Stomach (tissue), 8 donors: ENCODE measurements at regions not wholly inside any gene's neighbourhood (a gene's known extent, or its start where the extent isn't known, plus 50 kb on each side); places are given as distances from the start of the nearest gene placed in this dataset.

Source experiments
- DNase-seq, 2 donors: peaks; one replicate each; pipeline versions ENCODE4 v3.0.0 to v3.0.0-alpha.2; 2013 to 2019
- H3K27ac ChIP-seq, 5 donors: fragments of 200-600 bp in 4 of 5; sonication (generic) in 4 of 5; one replicate each; pipeline ENCODE4 v1.5.1; 2013 to 2019; ENCODE audit warnings: mild to moderate bottlenecking in 1 of 5, moderate library complexity in 1 of 5
- H3K27me3 ChIP-seq, 3 donors: fragments of 200-600 bp; sonication (generic); one replicate each; pipeline ENCODE4 v1.5.1; 2017 to 2019; ENCODE audit warnings: mixed run types in 1 of 3
- H3K36me3 ChIP-seq, 4 donors: fragments of 200-600 bp; sonication (generic); 1 replicate in 3 of 4; 2 replicates in 1 of 4; pipeline ENCODE4 v1.5.1; 2016 to 2019
- H3K4me1 ChIP-seq, 4 donors: fragments of 200-600 bp; sonication (generic); one replicate each; pipeline ENCODE4 v1.5.1; 2016 to 2019
- H3K4me3 ChIP-seq, 4 donors: fragments of 200-600 bp; sonication (generic) in 3 of 4; one replicate each; pipeline ENCODE4 v1.5.1; 2016 to 2019; ENCODE audit warnings: mild to moderate bottlenecking in 1 of 4
- H3K9me3 ChIP-seq, 4 donors: fragments of 200-600 bp; sonication (generic); one replicate each; pipeline ENCODE4 v1.5.1; 2016 to 2019
- EP300 ChIP-seq: sonication (generic); formaldehyde crosslinking; IDR thresholded peaks from one replicate; pipeline ENCODE4 v1.6.1; 2017; ENCODE audit warnings: antibody characterized with exemption
- POLR2A ChIP-seq, 4 donors: fragments of 450-650 bp; IDR thresholded peaks; one replicate each; pipeline ENCODE4 v1.6.1; 2016; ENCODE audit warnings: antibody characterized with exemption in 4 of 4, control low read depth in 2 of 4, mild to moderate bottlenecking in 1 of 4, moderate library complexity in 1 of 4
- POLR2AphosphoS5 ChIP-seq, 3 donors: sonication (generic); formaldehyde crosslinking; IDR thresholded peaks; one replicate each; pipeline ENCODE4 v1.6.1; 2016; ENCODE audit warnings: antibody characterized with exemption in 3 of 3
- whole genome bisulfite sequencing, 5 donors: extraction: QIAGEN DNeasy Blood & Tissue Kit in 3 of 5; methylation state at CpG; one replicate each; pipeline versions ENCODE4 v1.1.5 to v1.1.7; 2013 to 2018; 5-methylcytosine and 5-hydroxymethylcytosine counted together
- intact Hi-C: fragments of 100-400 bp; cut with DNase I; formaldehyde crosslinking; loops from one replicate; pipeline ENCODE4 v1.15.1; 2023; ENCODE audit warnings: low total_unique reads
- TF ChIP-seq, protein P1 (sequence below), 7 experiments: fragments of 450-650 bp in 4 of 7; fragments of 200-600 bp in 3 of 7; sonication (generic) in 3 of 7; IDR thresholded peaks; one replicate each; pipeline ENCODE4 v1.5.1; 2016 to 2019; ENCODE audit warnings: antibody characterized with exemption in 7 of 7, control low read depth in 2 of 7, mild to moderate bottlenecking in 1 of 7
- donor health status: healthy with polysubstance abuse.
- donor health status: Bipolar disorder and iron deficiency.
- donor health status: healthy.

DNA sequence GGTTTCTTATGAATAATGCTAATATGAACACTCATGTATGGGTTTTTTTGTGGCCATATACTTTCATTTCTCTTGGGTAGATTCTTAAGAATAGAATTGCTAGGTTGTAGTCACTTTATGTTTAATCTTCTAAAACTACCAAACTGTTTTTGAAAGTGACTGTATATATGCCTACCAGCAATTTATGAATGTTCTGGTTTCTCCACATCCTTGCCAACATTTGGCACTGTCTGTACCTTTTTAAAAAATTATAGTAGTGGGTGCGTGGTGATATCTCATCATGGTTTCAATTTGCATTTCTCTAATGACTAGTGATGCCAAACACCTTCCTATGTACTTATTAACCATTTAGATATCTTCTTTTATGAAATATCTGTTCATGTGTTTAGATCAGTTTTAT lies 110.6 kb upstream of the RIOK3 start:
- DNase-seq = no peak
- Histone ChIP-seq H3K4me3 (no peak overlapping the region), H3K27me3 (no peaks in the 10 kb centered on the region), H3K36me3 (no peaks in the 10 kb centered on the region), H3K27ac (no peak overlapping the region), H3K9me3 (no peaks in the 10 kb centered on the region), H3K4me1 (no peaks in the 10 kb centered on the region)
- TF ChIP-seq POLR2A (IDR thresholded peaks at IDR 0.05) (no peak), EP300 (no peak), POLR2AphosphoS5 (IDR thresholded peaks at IDR 0.05) (no peak)
- TF ChIP-seq, protein P1, sequence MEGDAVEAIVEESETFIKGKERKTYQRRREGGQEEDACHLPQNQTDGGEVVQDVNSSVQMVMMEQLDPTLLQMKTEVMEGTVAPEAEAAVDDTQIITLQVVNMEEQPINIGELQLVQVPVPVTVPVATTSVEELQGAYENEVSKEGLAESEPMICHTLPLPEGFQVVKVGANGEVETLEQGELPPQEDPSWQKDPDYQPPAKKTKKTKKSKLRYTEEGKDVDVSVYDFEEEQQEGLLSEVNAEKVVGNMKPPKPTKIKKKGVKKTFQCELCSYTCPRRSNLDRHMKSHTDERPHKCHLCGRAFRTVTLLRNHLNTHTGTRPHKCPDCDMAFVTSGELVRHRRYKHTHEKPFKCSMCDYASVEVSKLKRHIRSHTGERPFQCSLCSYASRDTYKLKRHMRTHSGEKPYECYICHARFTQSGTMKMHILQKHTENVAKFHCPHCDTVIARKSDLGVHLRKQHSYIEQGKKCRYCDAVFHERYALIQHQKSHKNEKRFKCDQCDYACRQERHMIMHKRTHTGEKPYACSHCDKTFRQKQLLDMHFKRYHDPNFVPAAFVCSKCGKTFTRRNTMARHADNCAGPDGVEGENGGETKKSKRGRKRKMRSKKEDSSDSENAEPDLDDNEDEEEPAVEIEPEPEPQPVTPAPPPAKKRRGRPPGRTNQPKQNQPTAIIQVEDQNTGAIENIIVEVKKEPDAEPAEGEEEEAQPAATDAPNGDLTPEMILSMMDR (IDR thresholded peaks at IDR 0.05) = no peak
- 35 to 69% (median 44%) methylated on average over 1 of the region's 1 CpG for WGBS, 5 donors
- intact Hi-C loops = no loop called here

DNA sequence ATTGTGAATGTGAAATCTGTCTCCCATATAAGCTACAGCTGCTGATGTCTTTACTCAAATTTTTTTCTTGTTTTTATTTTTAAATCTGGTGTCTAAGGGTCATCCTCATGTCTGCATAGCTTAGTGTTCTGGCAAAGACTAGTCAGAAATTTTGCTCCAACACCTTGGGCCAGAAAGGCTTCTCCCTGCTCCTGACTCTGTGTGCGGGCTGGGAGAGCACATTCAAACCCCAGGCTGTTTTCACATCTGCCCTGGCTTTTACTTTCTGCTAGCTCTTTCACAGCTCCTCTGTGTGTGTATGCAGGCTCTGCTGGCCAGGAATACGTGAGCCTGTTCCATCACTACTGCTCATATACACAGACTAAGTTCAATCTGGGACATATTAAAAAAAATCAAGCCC lies 102.9 kb upstream of the RIOK3 start:
- TF ChIP-seq POLR2AphosphoS5 (IDR thresholded peaks at IDR 0.05) (no peak), POLR2A (IDR thresholded peaks at IDR 0.05) (no peak)
- intact Hi-C loops = no loop called here
- Histone ChIP-seq H3K9me3 (no peaks in the 10 kb centered on the region), H3K4me1 (peaks cover 0 to 4% (median 0%) of the 10 kb centered on the region in 4 donors), H3K36me3 (no peaks in the 10 kb centered on the region), H3K27me3 (no peaks in the 10 kb centered on the region), H3K27ac (no peak overlapping the region), H3K4me3 (no peak overlapping the region)
- DNase-seq = peak in 1 of 2 donors; percentile 16
- 80 to 95% (median 82%) methylated on average over 2 of the region's 2 CpGs for WGBS, 5 donors

DNA sequence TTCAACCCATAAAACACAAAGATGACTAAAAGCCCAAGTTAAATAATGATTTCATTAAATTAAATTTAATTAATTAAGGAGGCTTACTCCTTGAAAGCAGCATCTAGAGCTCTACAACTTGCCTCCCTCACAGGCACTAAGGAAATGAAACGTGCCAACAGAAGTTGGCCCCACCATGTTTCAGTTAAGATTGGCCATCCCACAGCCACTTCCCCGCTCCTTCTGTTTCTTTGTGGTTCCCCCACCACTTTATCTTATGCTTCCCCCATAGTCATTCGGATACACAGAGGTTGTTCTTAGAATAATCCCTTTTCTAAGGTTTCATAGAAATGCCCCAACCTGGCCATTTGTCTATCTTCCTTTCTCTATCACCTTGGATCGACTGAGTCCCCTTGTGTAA lies 101.6 kb upstream of the RIOK3 start:
- TF ChIP-seq EP300 (no peak), POLR2A (IDR thresholded peaks at IDR 0.05) (no peak), POLR2AphosphoS5 (IDR thresholded peaks at IDR 0.05) (no peak)
- TF ChIP-seq, protein P1 (IDR thresholded peaks at IDR 0.05) = no peak
- intact Hi-C loops = no loop called here

DNA sequence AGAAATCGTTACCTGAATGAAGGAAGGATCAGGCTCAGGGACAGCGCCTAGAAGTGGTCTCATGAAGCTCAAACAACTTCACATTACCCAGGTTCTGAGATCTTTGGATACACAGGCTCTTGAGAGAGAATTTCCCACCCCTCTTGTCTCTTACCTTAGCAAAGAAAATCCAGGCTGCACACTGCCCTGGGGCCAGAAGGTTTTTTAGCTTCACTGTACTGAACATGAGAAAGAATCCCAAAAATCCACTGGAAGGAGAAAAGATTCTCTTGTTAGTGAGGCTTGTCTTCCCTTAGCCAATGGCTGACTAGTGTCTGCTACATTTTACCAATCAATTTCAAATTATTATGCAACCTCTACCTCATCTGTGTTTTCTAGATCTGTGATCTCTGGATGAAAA lies 101.0 kb upstream of the RIOK3 start:
- intact Hi-C loops = no loop called here
- DNase-seq = no peak
- no peak overlapping the region for H3K4me3 ChIP-seq
- H3K36me3 ChIP-seq = no peaks in the 10 kb centered on the region
- H3K9me3 ChIP-seq = no peaks in the 10 kb centered on the region
- peaks cover 7 to 13% (median 9%) of the 10 kb centered on the region in 4 donors for H3K4me1 ChIP-seq
- H3K27me3 ChIP-seq = no peaks in the 10 kb centered on the region
- H3K27ac ChIP-seq = no peak overlapping the region
- TF ChIP-seq POLR2AphosphoS5 (IDR thresholded peaks at IDR 0.05) = no peak
- no peak for TF ChIP-seq POLR2A (IDR thresholded peaks at IDR 0.05)
- TF ChIP-seq EP300 = no peak
- TF ChIP-seq, protein P1 (IDR thresholded peaks at IDR 0.05) = no peak
- WGBS, 5 donors = 86 to 99% (median 96%) methylated on average over 2 of the region's 2 CpGs

More for the DNA sequence above, 101.6 kb upstream of the RIOK3 start:
- Histone ChIP-seq H3K4me1 (peaks cover 2 to 8% (median 4%) of the 10 kb centered on the region in 4 donors), H3K4me3 (no peak overlapping the region), H3K36me3 (no peaks in the 10 kb centered on the region), H3K27ac (no peak overlapping the region), H3K9me3 (no peaks in the 10 kb centered on the region), H3K27me3 (no peaks in the 10 kb centered on the region)
- DNase-seq = no peak
- WGBS, 5 donors = 84 to 98% (median 94%) methylated on average over 4 of the region's 4 CpGs

DNA sequence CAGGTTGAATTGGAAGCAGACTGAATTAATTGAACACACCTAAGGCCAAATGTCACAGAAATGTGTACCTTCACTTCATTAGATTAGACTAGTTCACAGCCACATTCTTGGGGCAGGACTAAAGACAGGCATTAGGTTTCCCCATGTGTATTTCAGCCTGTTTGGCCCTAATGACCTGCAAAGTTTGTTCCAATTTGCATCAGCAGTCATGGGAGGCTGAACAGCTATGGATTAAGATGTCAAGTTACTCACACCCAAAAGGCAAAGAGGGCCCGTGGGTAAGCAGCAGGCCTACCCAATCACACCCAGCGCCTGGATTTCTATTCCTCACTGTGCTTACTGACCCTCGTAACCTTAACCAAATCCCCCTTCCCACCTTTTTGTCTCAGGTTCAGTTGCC lies 99.6 kb upstream of the RIOK3 start:
- no peak for DNase-seq
- no peaks in the 10 kb centered on the region for H3K9me3 ChIP-seq
- no peaks in the 10 kb centered on the region for H3K36me3 ChIP-seq
- 49 to 61% (median 50%) methylated on average over 3 of the region's 3 CpGs for whole genome bisulfite sequencing, 5 donors
- H3K4me3 ChIP-seq = no peak overlapping the region
- H3K27ac ChIP-seq = no peak overlapping the region
- intact Hi-C loops = no loop called here
- H3K27me3 ChIP-seq = no peaks in the 10 kb centered on the region
- TF ChIP-seq, protein P1 (IDR thresholded peaks at IDR 0.05) = no peak
- TF ChIP-seq POLR2A (IDR thresholded peaks at IDR 0.05) (no peak), EP300 (no peak), POLR2AphosphoS5 (IDR thresholded peaks at IDR 0.05) (no peak)
- H3K4me1 ChIP-seq = peaks cover 21 to 28% (median 22%) of the 10 kb centered on the region in 4 donors
